ENCODE measurements at regions not wholly inside any gene's neighbourhood (a gene's known extent, or its start where the extent isn't known, plus 50 kb on each side); places are given as distances from the start of the nearest gene placed in this dataset.
"Not testable (repeated sequence)": the region's sequence is repeated elsewhere in the genome, so short reads cannot be mapped to it uniquely, and the experiment has no call there.

GRCh38 chr11:49823188-49823587 lies 129.0 kb upstream of the OR4C13 start:
- not testable (repeated sequence) for TF ChIP-seq POLR2AphosphoS5 (IDR thresholded peaks at IDR 0.05; ENCODE audit: borderline replicate concordance, low read depth, low read length); EZH2 (IDR thresholded peaks at IDR 0.05); FOXP2 (optimal IDR thresholded peaks at IDR 0.05; ENCODE audit: control extremely low read depth, extremely low read length, insufficient read depth)
